Uterus (tissue), 2 donors: ENCODE measurements at regions not wholly inside any gene's neighbourhood (a gene's known extent, or its start where the extent isn't known, plus 50 kb on each side); places are given as distances from the start of the nearest gene placed in this dataset.

Experiments used
- CTCF ChIP-seq, 4 experiments: fragments of 200-600 bp in 2 of 4; fragments of 450-650 bp in 2 of 4; sonication (generic) in 2 of 4; IDR thresholded peaks; one replicate each; pipeline ENCODE4 v1.5.1; 2016 to 2019; ENCODE audit warnings: antibody characterized with exemption in 4 of 4, mild to moderate bottlenecking in 2 of 4, moderate library complexity in 1 of 4
- POLR2A ChIP-seq, 2 donors: fragments of 450-650 bp; IDR thresholded peaks; one replicate each; pipeline ENCODE4 v1.6.1; 2016; ENCODE audit warnings: antibody characterized with exemption in 2 of 2, mild to moderate bottlenecking in 1 of 2, moderate library complexity in 1 of 2

GRCh38 chr7:35399216-35399615 is 145.3 kb upstream of the TBX20 start:
- TF ChIP-seq POLR2A (IDR thresholded peaks at IDR 0.05) (no peak), CTCF (IDR thresholded peaks at IDR 0.05) (no peak)
